ENCODE measurements at regions not wholly inside any gene's neighbourhood (a gene's known extent, or its start where the extent isn't known, plus 50 kb on each side); places are given as distances from the start of the nearest gene placed in this dataset.

GRCh38 chr7:72492461-72493065 is 80.4 kb upstream of the CALN1 start:
- no peak for TF ChIP-seq CTCF (IDR thresholded peaks at IDR 0.05; ENCODE audit: low read depth, low read length, missing control alignments)
- no peak overlapping the region for H3K4me3 ChIP-seq (ENCODE audit: low read depth, low read length)
- in situ Hi-C loops (cut with HindIII; ENCODE audit: low pct_ligation_motif_present, low sequenced_read_pairs) = no loop called here
- no peak for DNase-seq
- H3K27me3 ChIP-seq (replicated peaks) = no peaks in the 10 kb centered on the region
- H3K27ac ChIP-seq = no peak overlapping the region
- no peaks in the 10 kb centered on the region for H3K36me3 ChIP-seq (replicated peaks)

- Histone ChIP-seq H3K27ac (no peak overlapping the region), H3K4me3 (ENCODE audit: low read depth, low read length) (no peak overlapping the region), H3K27me3 (replicated peaks) (no peaks in the 10 kb centered on the region), H3K36me3 (replicated peaks) (no peaks in the 10 kb centered on the region)
- no peak for TF ChIP-seq CTCF (IDR thresholded peaks at IDR 0.05; ENCODE audit: low read depth, low read length, missing control alignments)
- no peak for DNase-seq
- in situ Hi-C loops (cut with HindIII; ENCODE audit: low pct_ligation_motif_present, low sequenced_read_pairs) = no loop called here
These were observed 78.2 kb upstream of the CALN1 start for GRCh38 chr7:72490301-72490700.

GRCh38 chr7:72481934-72482333 is 69.8 kb upstream of the CALN1 start:
- no peak overlapping the region for H3K27ac ChIP-seq
- in situ Hi-C loops (cut with HindIII; ENCODE audit: low pct_ligation_motif_present, low sequenced_read_pairs) = no loop called here
- no peak for DNase-seq
- no peak overlapping the region for H3K4me3 ChIP-seq (ENCODE audit: low read depth, low read length)
- H3K27me3 ChIP-seq (replicated peaks) = no peaks in the 10 kb centered on the region
- H3K36me3 ChIP-seq (replicated peaks) = no peaks in the 10 kb centered on the region
- no peak for TF ChIP-seq CTCF (IDR thresholded peaks at IDR 0.05; ENCODE audit: low read depth, low read length, missing control alignments)

- in situ Hi-C loops (cut with HindIII; ENCODE audit: low pct_ligation_motif_present, low sequenced_read_pairs) = no loop called here
- no peak overlapping the region for H3K4me3 ChIP-seq (ENCODE audit: low read depth, low read length)
- TF ChIP-seq CTCF (IDR thresholded peaks at IDR 0.05; ENCODE audit: low read depth, low read length, missing control alignments) = peak; percentile 4
- no peak overlapping the region for H3K27ac ChIP-seq
- H3K27me3 ChIP-seq (replicated peaks) = no peaks in the 10 kb centered on the region
- no peak for DNase-seq
- H3K36me3 ChIP-seq (replicated peaks) = no peaks in the 10 kb centered on the region
These were observed 64.6 kb upstream of the CALN1 start for GRCh38 chr7:72476608-72477305.

- Histone ChIP-seq H3K27me3 (replicated peaks) (no peaks in the 10 kb centered on the region), H3K36me3 (replicated peaks) (no peaks in the 10 kb centered on the region), H3K27ac (no peak overlapping the region), H3K4me3 (ENCODE audit: low read depth, low read length) (no peak overlapping the region)
- in situ Hi-C loops (cut with HindIII; ENCODE audit: low pct_ligation_motif_present, low sequenced_read_pairs) = no loop called here
- TF ChIP-seq CTCF (IDR thresholded peaks at IDR 0.05; ENCODE audit: low read depth, low read length, missing control alignments) = no peak
- no peak for DNase-seq
These were observed 55.1 kb upstream of the CALN1 start for GRCh38 chr7:72467237-72467636.

- no peak for DNase-seq
- H3K4me3 ChIP-seq (ENCODE audit: low read depth, low read length) = no peak overlapping the region
- no peaks in the 10 kb centered on the region for H3K27me3 ChIP-seq (replicated peaks)
- in situ Hi-C loops (cut with HindIII; ENCODE audit: low pct_ligation_motif_present, low sequenced_read_pairs) = no loop called here
- no peaks in the 10 kb centered on the region for H3K36me3 ChIP-seq (replicated peaks)
- no peak for TF ChIP-seq CTCF (IDR thresholded peaks at IDR 0.05; ENCODE audit: low read depth, low read length, missing control alignments)
- no peak overlapping the region for H3K27ac ChIP-seq
These were observed 54.7 kb upstream of the CALN1 start for GRCh38 chr7:72466797-72467196.

Measured in brain microvascular endothelial cell (primary cell).